HG02885 (cell line): ENCODE measurements at regions not wholly inside any gene's neighbourhood (a gene's known extent, or its start where the extent isn't known, plus 50 kb on each side); places are given as distances from the start of the nearest gene placed in this dataset.
"Not testable (repeated sequence)": the region's sequence is repeated elsewhere in the genome, so short reads cannot be mapped to it uniquely, and the experiment has no call there.

Experiments used
- ATAC-seq: cut with Tn5 transposase; IDR thresholded peaks from one replicate; pipeline ENCODE4 v1.9.1; 2021; ENCODE audit warnings: mild to moderate bottlenecking; ENCODE audit not compliant: unreplicated experiment, poor library complexity

- ATAC-seq: peak; percentile 97
These were observed 70.0 kb upstream of the HGF start for GRCh38 chr7:81839708-81840369.

DNA sequence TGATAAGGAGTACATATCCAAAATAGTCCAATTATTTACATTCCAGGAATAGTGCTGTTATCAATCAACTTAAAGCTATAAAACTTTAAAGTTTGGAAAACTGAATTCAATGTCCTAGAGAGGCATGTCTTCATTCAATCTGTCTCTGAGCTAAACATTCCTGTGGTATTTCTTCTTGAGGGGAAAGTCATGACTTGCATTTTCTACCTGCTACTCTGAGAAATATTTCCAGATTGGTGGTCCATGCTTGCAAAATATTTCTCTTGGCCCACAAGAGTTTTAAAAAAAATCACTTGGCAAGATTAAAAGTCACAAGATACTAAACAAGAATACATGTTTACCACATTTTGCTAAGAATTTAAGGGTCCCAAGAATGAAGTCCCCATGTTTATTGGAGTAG, 63.6 kb upstream of the HGF start:
- no peak for ATAC-seq

DNA sequence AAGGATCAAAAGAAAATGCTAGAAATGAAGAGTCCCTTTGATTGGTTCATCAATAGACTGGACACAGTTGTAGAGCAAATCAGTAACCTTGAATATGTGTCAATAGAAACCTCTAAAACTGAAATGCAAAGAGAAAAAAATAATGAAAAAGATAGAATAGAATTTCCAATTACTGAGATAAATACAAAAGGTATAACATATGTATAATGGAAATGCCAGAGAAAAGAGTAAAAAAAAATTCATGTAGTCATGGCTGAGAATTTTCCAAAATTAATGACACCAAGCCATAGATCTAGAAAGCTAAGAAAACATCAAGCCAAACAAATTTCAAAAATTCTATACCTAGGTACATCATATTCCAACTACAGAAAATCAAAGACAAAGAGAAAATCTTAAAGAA, 62.0 kb upstream of the HGF start:
- ATAC-seq: no peak

DNA sequence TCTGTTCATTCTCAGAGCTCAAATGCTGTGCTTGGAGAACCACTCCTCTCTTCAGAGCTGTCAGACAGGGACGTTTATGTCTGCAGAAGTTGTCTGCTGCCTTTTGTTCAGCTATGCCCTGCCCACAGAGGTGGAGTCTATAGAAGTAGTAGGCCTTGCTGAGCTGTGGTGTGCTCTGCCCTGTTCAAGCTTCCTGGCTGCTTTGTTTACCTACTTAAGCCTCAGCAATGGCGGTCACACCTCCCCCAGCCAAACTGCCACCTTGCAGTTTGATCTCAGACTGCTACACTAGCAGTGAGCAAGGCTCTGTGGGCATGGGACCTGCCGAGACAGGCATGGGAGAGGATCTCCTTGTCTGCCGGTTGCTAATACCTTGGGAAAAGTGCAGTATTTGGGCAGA, 59.7 kb upstream of the HGF start:
- not testable (repeated sequence) for ATAC-seq

GRCh38 chr7:81822811-81823210, 53.0 kb upstream of the HGF start:
- no peak for ATAC-seq

DNA sequence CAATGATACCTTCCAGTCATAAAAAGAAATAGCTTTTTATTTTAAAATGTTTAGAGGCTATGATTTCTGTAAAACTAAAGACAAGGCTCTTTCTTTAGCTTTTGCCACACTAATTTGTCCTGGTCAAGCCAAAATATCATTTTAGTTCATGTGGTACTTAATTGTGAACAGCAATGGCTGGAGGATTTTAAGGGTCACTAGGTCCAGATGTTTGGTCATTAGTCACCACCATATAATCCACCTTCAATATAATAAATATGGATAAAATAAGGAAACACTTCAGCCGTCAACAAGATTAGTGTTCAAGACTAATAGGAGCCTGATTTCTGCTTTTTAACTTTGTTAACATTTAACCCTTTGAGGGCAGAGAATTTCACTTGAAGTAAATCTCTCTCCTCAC, 50.0 kb upstream of the HGF start:
- no peak for ATAC-seq
